ENCODE measurements at regions not wholly inside any gene's neighbourhood (a gene's known extent, or its start where the extent isn't known, plus 50 kb on each side); places are given as distances from the start of the nearest gene placed in this dataset.

GRCh38 chr7:140238778-140239652, 62.2 kb upstream of the KDM7A start:
- WGBS: 90% methylated on average over 15 of the region's 15 CpGs
- Histone ChIP-seq H3K27ac (ENCODE audit: low read depth, low read length) (no peak overlapping the region), H3K36me3 (ENCODE audit: insufficient read depth, low read length) (no peaks in the 10 kb centered on the region), H3K4me3 (ENCODE audit: low read length) (no peak overlapping the region), H3K9ac (ENCODE audit: low read depth, low read length) (no peak overlapping the region), H3K4me1 (ENCODE audit: insufficient read depth, low read length) (no peaks in the 10 kb centered on the region), H3K9me3 (ENCODE audit: insufficient read depth, low read depth, low read length) (no peaks in the 10 kb centered on the region), H3K27me3 (ENCODE audit: insufficient read depth, low read length) (no peaks in the 10 kb centered on the region)

- 99% methylated on average over 4 of the region's 4 CpGs for WGBS
- no peaks in the 10 kb centered on the region for H3K4me1 ChIP-seq (ENCODE audit: insufficient read depth, low read length)
These were observed 60.6 kb upstream of the KDM7A start for GRCh38 chr7:140237390-140237789.

GRCh38 chr7:140236626-140237025, 59.8 kb upstream of the KDM7A start:
- Histone ChIP-seq H3K9me3 (ENCODE audit: insufficient read depth, low read depth, low read length) (no peaks in the 10 kb centered on the region), H3K27ac (ENCODE audit: low read depth, low read length) (no peak overlapping the region), H3K27me3 (ENCODE audit: insufficient read depth, low read length) (peaks cover 6% of the 10 kb centered on the region; the same call in 1 of the 2 replicates), H3K36me3 (ENCODE audit: insufficient read depth, low read length) (no peaks in the 10 kb centered on the region), H3K4me3 (ENCODE audit: low read length) (no peak overlapping the region), H3K4me1 (ENCODE audit: insufficient read depth, low read length) (peaks cover 4% of the 10 kb centered on the region), H3K9ac (ENCODE audit: low read depth, low read length) (no peak overlapping the region)
- 93% methylated on average over 6 of the region's 6 CpGs for WGBS

More at GRCh38 chr7:140237390-140237789, 60.6 kb upstream of the KDM7A start:
- Histone ChIP-seq H3K27me3 (ENCODE audit: insufficient read depth, low read length) (no peaks in the 10 kb centered on the region), H3K27ac (ENCODE audit: low read depth, low read length) (no peak overlapping the region), H3K36me3 (ENCODE audit: insufficient read depth, low read length) (no peaks in the 10 kb centered on the region), H3K9ac (ENCODE audit: low read depth, low read length) (no peak overlapping the region), H3K9me3 (ENCODE audit: insufficient read depth, low read depth, low read length) (no peaks in the 10 kb centered on the region), H3K4me3 (ENCODE audit: low read length) (no peak overlapping the region)

- Histone ChIP-seq H3K27me3 (ENCODE audit: insufficient read depth, low read length) (peaks cover 19% of the 10 kb centered on the region; the same call in 1 of the 2 replicates), H3K9ac (ENCODE audit: low read depth, low read length) (no peak overlapping the region), H3K27ac (ENCODE audit: low read depth, low read length) (no peak overlapping the region), H3K9me3 (ENCODE audit: insufficient read depth, low read depth, low read length) (no peaks in the 10 kb centered on the region), H3K4me1 (ENCODE audit: insufficient read depth, low read length) (peaks cover 6% of the 10 kb centered on the region), H3K4me3 (ENCODE audit: low read length) (no peak overlapping the region), H3K36me3 (ENCODE audit: insufficient read depth, low read length) (no peaks in the 10 kb centered on the region)
- 91% methylated on average over 4 of the region's 5 CpGs for WGBS
These were observed 58.3 kb upstream of the KDM7A start for GRCh38 chr7:140235114-140235513.

GRCh38 chr7:140232957-140233917, 56.5 kb upstream of the KDM7A start:
- H3K4me1 ChIP-seq (ENCODE audit: insufficient read depth, low read length): peaks cover 11% of the 10 kb centered on the region
- H3K9ac ChIP-seq (ENCODE audit: low read depth, low read length): no peak overlapping the region
- no peak overlapping the region for H3K4me3 ChIP-seq (ENCODE audit: low read length)
- H3K27me3 ChIP-seq (ENCODE audit: insufficient read depth, low read length): peaks cover 31% of the 10 kb centered on the region; the same call in 1 of the 2 replicates
- H3K9me3 ChIP-seq (ENCODE audit: insufficient read depth, low read depth, low read length): no peaks in the 10 kb centered on the region
- H3K27ac ChIP-seq (ENCODE audit: low read depth, low read length): no peak overlapping the region
- WGBS: 92% methylated on average over 5 of the region's 6 CpGs
- no peaks in the 10 kb centered on the region for H3K36me3 ChIP-seq (ENCODE audit: insufficient read depth, low read length)

GRCh38 chr7:140231771-140232491, 55.1 kb upstream of the KDM7A start:
- Histone ChIP-seq H3K27me3 (ENCODE audit: insufficient read depth, low read length) (peaks cover 31% of the 10 kb centered on the region; the same call in 1 of the 2 replicates), H3K9ac (ENCODE audit: low read depth, low read length) (peak overlapping the region; percentile 14), H3K4me1 (ENCODE audit: insufficient read depth, low read length) (peaks cover 11% of the 10 kb centered on the region), H3K36me3 (ENCODE audit: insufficient read depth, low read length) (no peaks in the 10 kb centered on the region), H3K9me3 (ENCODE audit: insufficient read depth, low read depth, low read length) (no peaks in the 10 kb centered on the region), H3K4me3 (ENCODE audit: low read length) (peak overlapping the region; percentile 60), H3K27ac (ENCODE audit: low read depth, low read length) (no peak overlapping the region)
- WGBS: 49% methylated on average over 10 of the region's 13 CpGs

- Histone ChIP-seq H3K4me1 (ENCODE audit: insufficient read depth, low read length) (peaks cover 11% of the 10 kb centered on the region), H3K27me3 (ENCODE audit: insufficient read depth, low read length) (peaks cover 31% of the 10 kb centered on the region; the same call in 1 of the 2 replicates), H3K36me3 (ENCODE audit: insufficient read depth, low read length) (no peaks in the 10 kb centered on the region), H3K9ac (ENCODE audit: low read depth, low read length) (peak overlapping the region; percentile 14), H3K27ac (ENCODE audit: low read depth, low read length) (no peak overlapping the region), H3K4me3 (ENCODE audit: low read length) (peak overlapping the region; percentile 60), H3K9me3 (ENCODE audit: insufficient read depth, low read depth, low read length) (no peaks in the 10 kb centered on the region)
- 1% methylated on average over 59 of the region's 59 CpGs for whole genome bisulfite sequencing
These were observed 54.3 kb upstream of the KDM7A start for GRCh38 chr7:140230861-140231770.

GRCh38 chr7:140230516-140230860, 53.7 kb upstream of the KDM7A start:
- H3K27me3 ChIP-seq (ENCODE audit: insufficient read depth, low read length): peaks cover 31% of the 10 kb centered on the region; the same call in 1 of the 2 replicates
- H3K36me3 ChIP-seq (ENCODE audit: insufficient read depth, low read length): no peaks in the 10 kb centered on the region
- no peak overlapping the region for H3K27ac ChIP-seq (ENCODE audit: low read depth, low read length)
- H3K9me3 ChIP-seq (ENCODE audit: insufficient read depth, low read depth, low read length): no peaks in the 10 kb centered on the region
- peaks cover 11% of the 10 kb centered on the region for H3K4me1 ChIP-seq (ENCODE audit: insufficient read depth, low read length)
- peak overlapping the region; percentile 16; the same call in 1 of the 2 replicates for H3K9ac ChIP-seq (ENCODE audit: low read depth, low read length)
- peak overlapping the region; percentile 60 for H3K4me3 ChIP-seq (ENCODE audit: low read length)
- under 1% methylated on average over 57 of the region's 57 CpGs for WGBS

- Histone ChIP-seq H3K27me3 (ENCODE audit: insufficient read depth, low read length) (peaks cover 31% of the 10 kb centered on the region; the same call in 1 of the 2 replicates), H3K9me3 (ENCODE audit: insufficient read depth, low read depth, low read length) (no peaks in the 10 kb centered on the region), H3K9ac (ENCODE audit: low read depth, low read length) (peak overlapping the region; percentile 16; the same call in 1 of the 2 replicates), H3K4me1 (ENCODE audit: insufficient read depth, low read length) (peaks cover 11% of the 10 kb centered on the region), H3K36me3 (ENCODE audit: insufficient read depth, low read length) (no peaks in the 10 kb centered on the region), H3K27ac (ENCODE audit: low read depth, low read length) (no peak overlapping the region), H3K4me3 (ENCODE audit: low read length) (peak overlapping the region; percentile 60)
- 7% methylated on average over 44 of the region's 44 CpGs for WGBS
These were observed 53.1 kb upstream of the KDM7A start for GRCh38 chr7:140229591-140230515.

Measured in HUES64 (cell line).